ENCODE measurements at regions not wholly inside any gene's neighbourhood (a gene's known extent, or its start where the extent isn't known, plus 50 kb on each side); places are given as distances from the start of the nearest gene placed in this dataset.
A peak's percentile ranks its signal among the peaks of the same experiment; 100 is the strongest.

DNA sequence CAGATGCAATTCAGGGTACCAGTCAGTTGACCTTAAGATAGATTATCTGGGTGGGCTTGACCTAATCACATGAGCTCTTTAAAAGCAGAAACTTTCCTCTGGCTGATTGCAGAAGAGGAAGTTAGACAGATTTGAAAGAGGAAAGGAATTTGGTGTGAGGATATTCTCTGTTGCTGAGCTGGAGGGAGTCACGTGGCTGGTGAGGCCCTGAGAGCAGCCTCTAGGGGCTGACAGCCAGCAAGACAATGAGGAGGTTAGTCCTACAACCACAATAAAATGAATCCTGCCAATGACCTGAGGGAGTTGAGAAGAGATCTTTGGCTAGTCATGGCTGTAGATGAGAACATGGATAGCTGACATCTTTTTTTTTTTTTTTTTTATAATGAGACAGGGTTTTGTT, 87.0 kb upstream of the B3GAT2 start:
- Histone ChIP-seq H3K56ac (replicated peaks; ENCODE audit: insufficient read length, low read depth, low read length) (no peak overlapping the region), H2BK20ac (ENCODE audit: low read length) (no peak overlapping the region), H3K18ac (ENCODE audit: extremely low read depth, low read length) (no peak overlapping the region), H3K4me1 (replicated peaks in 1 of 4; ENCODE audit: control insufficient read depth in 3 of 4, insufficient read depth in 4 of 4, low read length in 3 of 4) (no peaks in the 10 kb centered on the region; a peak in 1 of 7 replicates), H3K36me3 (ENCODE audit: control insufficient read depth in 2 of 4, insufficient read depth in 4 of 4, low read length in 3 of 4) (no peaks in the 10 kb centered on the region), H3K23me2 (ENCODE audit: low read depth, low read length) (no peaks in the 10 kb centered on the region; the same call in 1 of the 2 replicates), H3K27me3 (replicated peaks in 1 of 4; ENCODE audit: control insufficient read depth in 3 of 4, extremely low read depth in 1 of 4, insufficient read depth in 3 of 4, low read length in 3 of 4) (no peaks in the 10 kb centered on the region), H4K20me1 (replicated peaks in 1 of 2; ENCODE audit: control insufficient read depth in 1 of 2, insufficient read depth in 2 of 2, low read length in 2 of 2) (no peaks in the 10 kb centered on the region), H2BK120ac (replicated peaks; ENCODE audit: low read depth, low read length) (no peak overlapping the region), H3K23ac (ENCODE audit: insufficient read length) (no peak overlapping the region), H4K5ac (ENCODE audit: insufficient read length, low read depth, low read length) (no peak overlapping the region), H3K4ac (replicated peaks; ENCODE audit: insufficient read length, low read depth, low read length) (no peak overlapping the region), H2AK5ac (ENCODE audit: low read depth, low read length) (no peak overlapping the region), H3K9me3 (ENCODE audit: insufficient read depth in 2 of 2, low read depth in 1 of 2, low read length in 1 of 2) (no peaks in the 10 kb centered on the region), H2BK5ac (ENCODE audit: low read depth, low read length) (no peak overlapping the region), H3K9ac (replicated peaks in 1 of 4; ENCODE audit: extremely low read depth in 1 of 4, low read depth in 3 of 4, low read length in 3 of 4) (no peak overlapping the region), H3K79me2 (ENCODE audit: control insufficient read depth in 1 of 2, insufficient read depth in 2 of 2, low read length in 2 of 2) (no peaks in the 10 kb centered on the region), H3K4me2 (ENCODE audit: insufficient read depth in 1 of 2, low read depth in 2 of 2, low read length in 2 of 2) (no peak overlapping the region), H2BK12ac (ENCODE audit: low read depth, low read length) (no peak overlapping the region), H4K8ac (ENCODE audit: extremely low read depth, insufficient read depth, low read length) (no peak overlapping the region), H3K4me3 (ENCODE audit: extremely low read depth in 1 of 4, insufficient read depth in 2 of 4, low read depth in 3 of 4, low read length in 4 of 4) (no peak overlapping the region), H2AFZ (ENCODE audit: low read length) (no peak overlapping the region), H2BK15ac (ENCODE audit: low read length) (no peak overlapping the region), H3K79me1 (ENCODE audit: low read depth, low read length) (no peaks in the 10 kb centered on the region), H3K27ac (ENCODE audit: low read depth, low read length) (no peak overlapping the region), H4K91ac (replicated peaks; ENCODE audit: insufficient read length, low read length) (no peak overlapping the region), H3K14ac (ENCODE audit: insufficient read length) (no peak overlapping the region)
- ChIA-PET POLR2A (ENCODE audit: partially characterized antibody) (no interaction called here), CTCF (ENCODE audit: partially characterized antibody) (interaction anchor here (0.7 to 3.2 kb wide), 8 partner anchors 13 to 1200 kb away, joined by 3 to 15 read pairs (median 3); no protein-coding TSS in a partner anchor)
- DNase-seq (ENCODE audit: low read depth in 1 of 2, low spot score in 2 of 2) (no peak), FAIRE-seq (no peak)
- TF ChIP-seq EGR1 (IDR thresholded peaks at IDR 0.05; ENCODE audit: borderline replicate concordance, low read depth, low read length): no peak
- TF ChIP-seq CTCF (IDR thresholded peaks at IDR 0.05; ENCODE audit: control extremely low read depth in 1 of 3, insufficient read depth in 1 of 3, low read depth in 1 of 3, low read length in 3 of 3): peak in 2 of 3 experiments; percentile 7 to 21; a peak in 2 of 4 replicates
- 46% methylated on average over 1 of the region's 1 CpG; no CpG with 5 or more reads in 1 of the 2 experiments for WGBS, 2 experiments (ENCODE audit: extremely low coverage in 1 of 2, insufficient coverage in 1 of 2, insufficient read length in 1 of 2, insufficient replicate concordance in 2 of 2, low coverage in 1 of 2, low lambda C conversion rate in 2 of 2, missing lambda C conversion rate in 1 of 2)
